Neuron (in vitro differentiated cells): ENCODE measurements at regions not wholly inside any gene's neighbourhood (a gene's known extent, or its start where the extent isn't known, plus 50 kb on each side); places are given as distances from the start of the nearest gene placed in this dataset.
"Not testable (repeated sequence)": the region's sequence is repeated elsewhere in the genome, so short reads cannot be mapped to it uniquely, and the experiment has no call there.

Source experiments
- H2AFZ ChIP-seq: one replicate; pipeline ENCODE4 v1.6.1; 2013; ENCODE audit warnings: low read depth, mild to moderate bottlenecking, inconsistent platforms, low read length, moderate library complexity
- H3K27me3 ChIP-seq: one replicate; pipeline ENCODE4 v1.6.1; 2013; ENCODE audit warnings: low read length; ENCODE audit not compliant: insufficient read depth
- H3K36me3 ChIP-seq: one replicate; pipeline ENCODE4 v1.6.1; 2013; ENCODE audit warnings: low read length; ENCODE audit not compliant: insufficient read depth
- H3K4me1 ChIP-seq: one replicate; pipeline ENCODE4 v1.6.1; 2013; ENCODE audit warnings: low read length; ENCODE audit not compliant: insufficient read depth
- H3K4me3 ChIP-seq: 2 replicates; pipeline ENCODE4 v1.5.1; 2013; ENCODE audit warnings: mild to moderate bottlenecking, low read length, moderate library complexity
- H3K9me3 ChIP-seq: one replicate; pipeline ENCODE4 v1.6.1; 2013; ENCODE audit warnings: low read length

- Histone ChIP-seq H3K36me3 (no peaks in the 10 kb centered on the region), H3K9me3 (no peaks in the 10 kb centered on the region), H2AFZ (no peak overlapping the region), H3K4me1 (no peaks in the 10 kb centered on the region), H3K4me3 (no peak overlapping the region), H3K27me3 (no peaks in the 10 kb centered on the region)
Observed at GRCh38 chr11:107276077-107276476, 181.5 kb downstream of the CWF19L2 start.

GRCh38 chr11:107275632-107276031, 182.0 kb downstream of the CWF19L2 start:
- H2AFZ ChIP-seq, result no peak overlapping the region
- no peaks in the 10 kb centered on the region for H3K27me3 ChIP-seq
- no peaks in the 10 kb centered on the region for H3K4me1 ChIP-seq
- H3K9me3 ChIP-seq, result no peaks in the 10 kb centered on the region
- no peaks in the 10 kb centered on the region for H3K36me3 ChIP-seq
- no peak overlapping the region for H3K4me3 ChIP-seq

- H2AFZ ChIP-seq, result no peak overlapping the region
- H3K4me1 ChIP-seq, result no peaks in the 10 kb centered on the region
- no peaks in the 10 kb centered on the region for H3K36me3 ChIP-seq
- H3K4me3 ChIP-seq, result no peak overlapping the region
- no peaks in the 10 kb centered on the region for H3K9me3 ChIP-seq
- H3K27me3 ChIP-seq, result no peaks in the 10 kb centered on the region
Observed at GRCh38 chr11:107274138-107274537, 183.5 kb downstream of the CWF19L2 start.

DNA sequence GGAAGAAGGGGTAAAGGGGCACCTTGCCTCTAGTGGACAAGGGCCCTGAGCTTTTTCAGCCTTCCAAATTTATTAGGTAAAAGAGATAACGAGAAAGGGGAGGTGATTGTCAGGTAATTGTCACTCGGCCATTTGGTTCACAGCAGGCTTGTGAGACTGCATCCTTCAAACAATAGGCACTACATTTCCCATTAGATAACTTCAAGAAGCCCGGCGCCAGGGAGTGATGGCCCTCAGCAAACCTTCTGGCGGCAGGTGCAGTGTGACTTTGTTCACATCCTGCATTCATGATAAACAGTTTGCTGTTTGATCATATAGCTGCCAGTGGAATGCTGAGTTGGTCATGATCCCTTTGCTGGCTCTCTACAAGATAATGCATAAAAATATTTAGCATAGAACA, 185.1 kb downstream of the CWF19L2 start:
- Histone ChIP-seq H3K4me3 (no peak overlapping the region), H3K27me3 (no peaks in the 10 kb centered on the region), H3K9me3 (no peaks in the 10 kb centered on the region), H3K4me1 (no peaks in the 10 kb centered on the region), H3K36me3 (no peaks in the 10 kb centered on the region), H2AFZ (no peak overlapping the region)

GRCh38 chr11:107271425-107271824, 186.2 kb downstream of the CWF19L2 start:
- H2AFZ ChIP-seq, result no peak overlapping the region

DNA sequence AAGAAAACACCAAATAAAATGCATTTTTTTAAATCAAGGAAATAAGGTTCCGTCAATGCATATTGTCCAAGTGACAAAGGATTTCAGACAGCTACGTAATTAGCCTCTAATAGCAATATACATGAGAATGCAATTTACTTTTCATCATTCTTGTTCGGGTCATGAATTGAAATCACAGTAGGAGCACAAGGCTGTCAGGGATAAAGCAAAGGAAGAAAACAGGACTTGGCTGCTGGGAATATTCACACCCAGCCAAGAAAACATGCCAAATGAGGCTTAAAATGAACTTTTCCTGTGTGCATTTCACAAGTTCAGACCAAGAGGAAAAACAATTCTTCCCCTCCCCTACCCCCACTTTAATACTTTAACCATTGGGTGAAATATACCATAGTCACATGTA, 188.6 kb downstream of the CWF19L2 start:
- H3K9me3 ChIP-seq, result no peaks in the 10 kb centered on the region
- no peaks in the 10 kb centered on the region for H3K36me3 ChIP-seq
- no peaks in the 10 kb centered on the region for H3K4me1 ChIP-seq
- no peaks in the 10 kb centered on the region for H3K27me3 ChIP-seq
- H3K4me3 ChIP-seq, result no peak overlapping the region
- no peak overlapping the region for H2AFZ ChIP-seq

More at GRCh38 chr11:107271425-107271824, 186.2 kb downstream of the CWF19L2 start:
- no peaks in the 10 kb centered on the region for H3K4me1 ChIP-seq
- H3K27me3 ChIP-seq, result no peaks in the 10 kb centered on the region
- H3K4me3 ChIP-seq, result no peak overlapping the region
- no peaks in the 10 kb centered on the region for H3K36me3 ChIP-seq
- H3K9me3 ChIP-seq, result no peaks in the 10 kb centered on the region

DNA sequence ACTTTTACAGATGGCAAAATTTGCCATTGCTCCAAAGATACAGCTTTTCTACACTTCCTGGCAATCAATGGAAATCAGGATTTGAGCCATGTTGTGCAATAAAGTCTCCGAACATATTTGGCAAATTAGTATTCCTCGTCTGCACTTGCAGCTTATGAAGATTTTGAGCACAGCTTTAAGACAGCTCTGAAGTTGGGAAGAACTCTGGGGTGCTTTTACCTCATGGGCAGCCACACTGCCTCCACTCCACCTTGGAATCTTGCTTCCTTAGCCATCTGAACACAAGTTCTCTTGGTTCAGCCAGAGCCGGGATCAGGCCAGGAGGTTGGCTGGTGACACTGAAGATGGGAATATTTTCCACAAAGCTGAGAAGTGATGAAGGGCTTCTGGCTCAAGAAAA, 191.2 kb downstream of the CWF19L2 start:
- no peak overlapping the region for H3K4me3 ChIP-seq
- H3K27me3 ChIP-seq, result no peaks in the 10 kb centered on the region
- H3K36me3 ChIP-seq, result no peaks in the 10 kb centered on the region
- H3K4me1 ChIP-seq, result no peaks in the 10 kb centered on the region
- H3K9me3 ChIP-seq, result no peaks in the 10 kb centered on the region
- H2AFZ ChIP-seq, result no peak overlapping the region

DNA sequence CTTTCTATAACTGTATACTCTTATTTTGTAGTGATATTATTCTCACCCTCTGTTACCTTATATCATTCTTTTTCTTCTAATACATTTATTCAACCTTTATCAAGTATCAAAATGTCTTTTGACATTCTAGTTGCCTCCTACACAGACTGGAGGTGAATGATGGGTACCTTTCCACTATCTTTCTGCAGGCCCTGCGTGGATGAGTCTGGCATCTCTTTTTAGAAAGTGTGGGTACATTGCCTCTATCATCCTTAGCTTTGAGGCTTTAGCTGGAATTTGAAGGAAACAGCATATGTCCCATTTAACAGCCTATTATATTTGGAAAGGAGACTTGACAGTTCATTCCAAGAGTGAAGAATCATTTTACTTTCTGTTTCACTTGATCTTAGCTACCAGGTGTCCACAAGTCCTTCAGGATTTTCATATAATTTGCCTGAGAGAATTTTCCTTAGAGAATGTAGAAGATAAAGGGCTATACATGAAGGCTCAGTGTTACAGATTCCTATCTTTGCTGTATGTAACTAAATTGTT, 192.0 kb downstream of the CWF19L2 start:
- Histone ChIP-seq H3K9me3 (no peaks in the 10 kb centered on the region), H2AFZ (no peak overlapping the region), H3K4me3 (no peak overlapping the region), H3K4me1 (no peaks in the 10 kb centered on the region), H3K36me3 (no peaks in the 10 kb centered on the region), H3K27me3 (no peaks in the 10 kb centered on the region)

DNA sequence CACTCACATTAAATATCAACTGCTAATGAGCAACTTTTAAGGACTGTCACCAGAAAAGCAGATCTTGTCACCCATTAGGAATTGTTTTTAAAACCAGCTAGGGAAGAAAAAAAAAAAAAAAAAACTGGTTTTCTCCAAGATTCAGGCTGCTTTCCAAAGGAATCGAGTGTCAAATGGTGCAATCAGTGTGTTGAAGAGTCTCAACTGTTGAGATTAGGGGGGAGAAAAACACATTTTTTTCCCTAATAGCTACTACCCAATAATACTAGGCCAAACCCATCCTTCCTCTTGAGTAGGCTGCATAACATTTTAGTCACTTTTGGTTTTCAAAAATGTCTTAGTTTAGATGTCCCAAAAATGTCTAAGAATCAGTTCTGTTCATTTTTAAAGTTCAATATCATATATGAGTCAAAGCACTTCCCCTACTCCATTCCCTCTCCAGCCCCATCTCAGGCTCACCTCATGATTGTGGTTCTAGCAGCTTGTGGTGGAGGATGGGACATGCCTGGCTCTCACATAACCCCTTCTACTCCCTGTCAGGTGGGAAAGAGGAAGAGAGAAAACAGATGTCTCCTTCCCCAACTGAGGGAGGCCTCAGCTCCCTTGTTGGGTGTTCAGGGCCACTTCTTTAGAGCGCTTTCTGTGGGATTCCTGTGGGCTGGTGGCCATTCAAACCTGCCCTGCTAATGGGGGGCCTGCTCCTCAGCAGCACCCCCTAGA, 193.6 kb downstream of the CWF19L2 start:
- peaks cover 9% of the 10 kb centered on the region for H3K4me1 ChIP-seq
- no peaks in the 10 kb centered on the region for H3K27me3 ChIP-seq
- no peaks in the 10 kb centered on the region for H3K9me3 ChIP-seq
- H3K36me3 ChIP-seq, result no peaks in the 10 kb centered on the region
- no peak overlapping the region for H3K4me3 ChIP-seq
- H2AFZ ChIP-seq, result no peak overlapping the region

GRCh38 chr11:107259811-107260221, 197.8 kb downstream of the CWF19L2 start:
- Histone ChIP-seq H3K27me3 (no peaks in the 10 kb centered on the region), H2AFZ (no peak overlapping the region), H3K4me1 (peaks cover 14% of the 10 kb centered on the region), H3K36me3 (no peaks in the 10 kb centered on the region), H3K9me3 (no peaks in the 10 kb centered on the region), H3K4me3 (no peak overlapping the region)

DNA sequence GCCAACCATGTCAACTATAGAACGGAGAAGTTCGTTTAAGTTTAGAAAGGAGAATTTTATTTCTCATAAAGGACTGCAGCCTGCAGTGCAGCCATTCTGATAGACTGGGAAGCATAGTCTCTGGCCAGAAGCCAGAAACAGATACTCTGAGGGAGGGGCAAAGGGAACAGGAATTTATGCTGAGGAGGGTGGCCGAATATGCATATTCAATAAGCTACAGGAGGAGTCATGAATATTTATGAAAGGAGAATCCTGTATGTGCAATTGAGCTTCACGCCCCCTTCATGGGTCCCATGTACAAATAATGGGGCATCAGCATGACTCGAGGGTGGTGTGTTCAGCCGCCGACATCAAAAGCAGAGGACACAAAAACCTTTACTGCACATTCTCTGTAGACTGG, 199.9 kb downstream of the CWF19L2 start:
- H3K36me3 ChIP-seq, result no peaks in the 10 kb centered on the region
- H2AFZ ChIP-seq, result no peak overlapping the region
- H3K4me1 ChIP-seq, result peaks cover 14% of the 10 kb centered on the region
- no peaks in the 10 kb centered on the region for H3K9me3 ChIP-seq
- no peaks in the 10 kb centered on the region for H3K27me3 ChIP-seq
- no peak overlapping the region for H3K4me3 ChIP-seq

DNA sequence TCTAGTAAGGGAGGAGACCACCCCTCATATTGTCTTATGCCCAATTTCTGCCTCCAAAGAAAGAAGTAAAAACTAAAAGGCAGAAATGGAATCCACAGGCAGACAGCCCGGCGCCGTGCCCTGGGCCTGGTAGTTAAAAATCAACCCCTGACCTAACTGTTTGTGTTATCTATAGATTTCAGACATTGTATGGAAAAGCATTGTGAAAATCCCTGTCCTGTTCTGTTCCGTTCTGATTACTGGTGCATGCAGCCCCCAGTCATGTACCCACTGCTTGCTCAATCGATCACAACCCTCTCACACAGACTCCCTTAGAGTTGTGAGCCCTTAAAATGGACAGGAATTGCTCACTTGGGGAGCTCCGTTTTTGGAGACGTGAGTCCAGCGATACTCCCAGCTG, 204.0 kb downstream of the CWF19L2 start:
- H3K9me3 ChIP-seq, H2AFZ ChIP-seq, H3K36me3 ChIP-seq, H3K4me1 ChIP-seq, H3K4me3 ChIP-seq, H3K27me3 ChIP-seq: not testable (repeated sequence)

GRCh38 chr11:107252429-107253161, 205.0 kb downstream of the CWF19L2 start:
- Histone ChIP-seq H3K27me3 (no peaks in the 10 kb centered on the region), H2AFZ (no peak overlapping the region)

More at GRCh38 chr11:107252429-107253161, 205.0 kb downstream of the CWF19L2 start:
- Histone ChIP-seq H3K36me3 (no peaks in the 10 kb centered on the region), H3K4me1 (peaks cover 4% of the 10 kb centered on the region), H3K4me3 (no peak overlapping the region), H3K9me3 (no peaks in the 10 kb centered on the region)
